Choroid plexus epithelial cell (primary cell): ENCODE measurements at regions not wholly inside any gene's neighbourhood (a gene's known extent, or its start where the extent isn't known, plus 50 kb on each side); places are given as distances from the start of the nearest gene placed in this dataset.
"Not testable (repeated sequence)": the region's sequence is repeated elsewhere in the genome, so short reads cannot be mapped to it uniquely, and the experiment has no call there.

Experiments
- DNase-seq: peaks from one replicate; pipeline ENCODE4 v3.0.0-alpha.2; 2010; ENCODE audit warnings: low read depth
- H3K4me3 ChIP-seq: 2 replicates; pipeline ENCODE4 v1.5.1; 2011; ENCODE audit warnings: low read depth, mild to moderate bottlenecking, control low read depth, low read length, moderate library complexity
- CTCF ChIP-seq: conservative IDR thresholded peaks from 2 replicates; pipeline ENCODE4 v1.5.1; 2011; ENCODE audit warnings: low read depth, mild to moderate bottlenecking, control low read depth, inconsistent platforms, low read length, moderate library complexity

GRCh38 chr6:6962699-6963098 is 145.1 kb upstream of the RREB1 start:
- DNase-seq: no peak
- no peak overlapping the region for H3K4me3 ChIP-seq
- no peak for TF ChIP-seq CTCF

GRCh38 chr6:6963390-6963789 is 144.4 kb upstream of the RREB1 start:
- not testable (repeated sequence) for H3K4me3 ChIP-seq, DNase-seq

- no peak overlapping the region for H3K4me3 ChIP-seq
- TF ChIP-seq CTCF: no peak
- DNase-seq: no peak
Observed at GRCh38 chr6:6964675-6965074, 143.1 kb upstream of the RREB1 start.

GRCh38 chr6:6966127-6966526 is 141.6 kb upstream of the RREB1 start:
- TF ChIP-seq CTCF: no peak
- DNase-seq: no peak

GRCh38 chr6:6966569-6966968 is 141.2 kb upstream of the RREB1 start:
- no peak for TF ChIP-seq CTCF
- H3K4me3 ChIP-seq: no peak overlapping the region
- DNase-seq: no peak

More at GRCh38 chr6:6966127-6966526, 141.6 kb upstream of the RREB1 start:
- H3K4me3 ChIP-seq: no peak overlapping the region

- no peak for TF ChIP-seq CTCF
- no peak for DNase-seq
- H3K4me3 ChIP-seq: no peak overlapping the region
Observed at GRCh38 chr6:6968357-6968730, 139.4 kb upstream of the RREB1 start.

- no peak for DNase-seq
- H3K4me3 ChIP-seq: no peak overlapping the region
- no peak for TF ChIP-seq CTCF
Observed at GRCh38 chr6:6968731-6969552, 138.8 kb upstream of the RREB1 start.
